MM.1S (cell line): ENCODE measurements at regions not wholly inside any gene's neighbourhood (a gene's known extent, or its start where the extent isn't known, plus 50 kb on each side); places are given as distances from the start of the nearest gene placed in this dataset.
"Not testable (repeated sequence)": the region's sequence is repeated elsewhere in the genome, so short reads cannot be mapped to it uniquely, and the experiment has no call there.

ENCODE experiments used
- DNase-seq: peaks from one replicate; pipeline ENCODE4 v3.0.0-alpha.2; 2015
- H2AFZ ChIP-seq: fragments of 300-600 bp; sonication (generic); 2 replicates; pipeline ENCODE4 v1.6.0; 2016; ENCODE audit warnings: antibody characterized with exemption, low read length
- H3F3A ChIP-seq: fragments of 300-600 bp; sonication (generic); 2 replicates; pipeline ENCODE4 v1.6.1; 2016; ENCODE audit warnings: mild to moderate bottlenecking, antibody characterized with exemption, low read length, moderate library complexity, mixed read lengths; ENCODE audit not compliant: insufficient read depth
- H3K27ac ChIP-seq: fragments of 300-600 bp; sonication (generic); 2 replicates; pipeline ENCODE4 v1.5.1; 2016; ENCODE audit warnings: mild to moderate bottlenecking, low read length
- H3K27me3 ChIP-seq: fragments of 300-600 bp; sonication (generic); replicated peaks from 2 replicates; pipeline ENCODE4 v1.6.0; 2016; ENCODE audit warnings: low read length; ENCODE audit not compliant: insufficient read depth
- H3K36me3 ChIP-seq: fragments of 300-600 bp; sonication (generic); replicated peaks from 2 replicates; pipeline ENCODE4 v1.6.1; 2016; ENCODE audit warnings: mild to moderate bottlenecking, low read length, mixed read lengths; ENCODE audit not compliant: insufficient read depth
- H3K4me1 ChIP-seq: fragments of 300-600 bp; sonication (generic); 2 replicates; pipeline ENCODE4 v1.6.1; 2016; ENCODE audit warnings: low read length, mixed read lengths
- H3K4me2 ChIP-seq: fragments of 300-600 bp; sonication (generic); 2 replicates; pipeline ENCODE4 v1.6.0; 2016; ENCODE audit warnings: low read depth, low read length
- H3K4me3 ChIP-seq: fragments of 300-600 bp; sonication (generic); 2 replicates; pipeline ENCODE4 v1.5.1; 2016; ENCODE audit warnings: low read length, mixed read lengths
- H3K79me2 ChIP-seq: fragments of 300-600 bp; sonication (generic); 2 replicates; pipeline ENCODE4 v1.6.1; 2016; ENCODE audit warnings: mixed run types, low read length, mixed read lengths
- H3K9ac ChIP-seq: fragments of 300-600 bp; sonication (generic); 2 replicates; pipeline ENCODE4 v1.6.1; 2016; ENCODE audit warnings: low read length, mixed read lengths
- H3K9me2 ChIP-seq: fragments of 300-600 bp; sonication (generic); replicated peaks from 2 replicates; pipeline ENCODE4 v1.6.1; 2016; ENCODE audit warnings: mild to moderate bottlenecking, low read length, mixed read lengths; ENCODE audit not compliant: insufficient read depth
- H3K9me3 ChIP-seq: fragments of 300-600 bp; sonication (generic); replicated peaks from 2 replicates; pipeline ENCODE4 v1.6.1; 2016; ENCODE audit warnings: mild to moderate bottlenecking, low read length, mixed read lengths; ENCODE audit not compliant: insufficient read depth
- H4K20me1 ChIP-seq: fragments of 300-600 bp; sonication (generic); 2 replicates; pipeline ENCODE4 v1.6.1; 2016; ENCODE audit warnings: mild to moderate bottlenecking, low read length, moderate library complexity, mixed read lengths; ENCODE audit not compliant: insufficient read depth
- CTCF ChIP-seq: fragments of 300-600 bp; sonication (generic); IDR thresholded peaks from 2 replicates; pipeline ENCODE4 v1.5.1; 2016; ENCODE audit warnings: antibody characterized with exemption, low read length, mixed read lengths
- EZH2 ChIP-seq: fragments of 300-600 bp; sonication (generic); optimal IDR thresholded peaks from 2 replicates; pipeline ENCODE3; 2017; ENCODE audit warnings: low read depth, mild to moderate bottlenecking, antibody characterized with exemption, low read length, mixed read lengths
- EZH2phosphoT487 ChIP-seq: fragments of 300-600 bp; sonication (generic); IDR thresholded peaks from 2 replicates; pipeline ENCODE4 v1.6.1; 2018; ENCODE audit warnings: antibody characterized with exemption, low read length

- DNase-seq: no peak
- H3K9ac ChIP-seq: no peak overlapping the region
- H3K4me3 ChIP-seq: no peak overlapping the region
- TF ChIP-seq EZH2phosphoT487 (no peak), CTCF (no peak), EZH2 (no peak)
- no peak overlapping the region for H3K27ac ChIP-seq
- H3K4me1 ChIP-seq: no peaks in the 10 kb centered on the region
- H3K79me2 ChIP-seq: no peaks in the 10 kb centered on the region
- H3F3A ChIP-seq: no peaks in the 10 kb centered on the region
- H4K20me1 ChIP-seq: no peaks in the 10 kb centered on the region
- H3K27me3 ChIP-seq: no peaks in the 10 kb centered on the region
- H3K36me3 ChIP-seq: no peaks in the 10 kb centered on the region
- H3K9me3 ChIP-seq: no peaks in the 10 kb centered on the region
- H2AFZ ChIP-seq: no peak overlapping the region
- no peaks in the 10 kb centered on the region for H3K9me2 ChIP-seq
- H3K4me2 ChIP-seq: no peak overlapping the region
Measured at GRCh38 chr18:38170845-38171244, 605.2 kb upstream of the CELF4 start.

GRCh38 chr18:38167623-38168022 is 602.0 kb upstream of the CELF4 start:
- H3K4me2 ChIP-seq: no peak overlapping the region
- no peak overlapping the region for H3K9ac ChIP-seq
- H2AFZ ChIP-seq: no peak overlapping the region
- H3K4me1 ChIP-seq: no peaks in the 10 kb centered on the region
- H3K79me2 ChIP-seq: no peaks in the 10 kb centered on the region
- no peaks in the 10 kb centered on the region for H3K27me3 ChIP-seq
- H3K36me3 ChIP-seq: no peaks in the 10 kb centered on the region
- no peak overlapping the region for H3K27ac ChIP-seq
- H3F3A ChIP-seq: no peaks in the 10 kb centered on the region
- no peaks in the 10 kb centered on the region for H4K20me1 ChIP-seq
- no peak overlapping the region for H3K4me3 ChIP-seq
- no peaks in the 10 kb centered on the region for H3K9me2 ChIP-seq
- no peaks in the 10 kb centered on the region for H3K9me3 ChIP-seq
- TF ChIP-seq EZH2: no peak
- no peak for TF ChIP-seq CTCF
- no peak for TF ChIP-seq EZH2phosphoT487
- no peak for DNase-seq

GRCh38 chr18:38153116-38153515 is 587.5 kb upstream of the CELF4 start:
- not testable (repeated sequence) for H2AFZ ChIP-seq, H3K27me3 ChIP-seq, H3K9me3 ChIP-seq, H3K9me2 ChIP-seq, H3K4me2 ChIP-seq, H3K79me2 ChIP-seq, H4K20me1 ChIP-seq, H3K27ac ChIP-seq, H3K9ac ChIP-seq, DNase-seq, H3K4me3 ChIP-seq, H3K36me3 ChIP-seq, H3K4me1 ChIP-seq, H3F3A ChIP-seq

GRCh38 chr18:38116716-38117115 is 551.1 kb upstream of the CELF4 start:
- no peaks in the 10 kb centered on the region for H3K27me3 ChIP-seq
- H2AFZ ChIP-seq: no peak overlapping the region
- no peaks in the 10 kb centered on the region for H3F3A ChIP-seq
- DNase-seq: no peak
- no peak overlapping the region for H3K4me3 ChIP-seq
- no peaks in the 10 kb centered on the region for H3K9me3 ChIP-seq
- no peaks in the 10 kb centered on the region for H3K36me3 ChIP-seq
- H3K4me2 ChIP-seq: no peak overlapping the region
- H3K27ac ChIP-seq: no peak overlapping the region
- H3K9me2 ChIP-seq: no peaks in the 10 kb centered on the region
- no peak for TF ChIP-seq EZH2phosphoT487
- no peak for TF ChIP-seq EZH2
- no peak for TF ChIP-seq CTCF
- H3K9ac ChIP-seq: no peak overlapping the region
- no peaks in the 10 kb centered on the region for H4K20me1 ChIP-seq
- no peaks in the 10 kb centered on the region for H3K4me1 ChIP-seq
- no peaks in the 10 kb centered on the region for H3K79me2 ChIP-seq
